ENCODE measurements at regions not wholly inside any gene's neighbourhood (a gene's known extent, or its start where the extent isn't known, plus 50 kb on each side); places are given as distances from the start of the nearest gene placed in this dataset.
"Not testable (repeated sequence)": the region's sequence is repeated elsewhere in the genome, so short reads cannot be mapped to it uniquely, and the experiment has no call there.

GRCh38 chr20:19903168-19903811 lies 113.9 kb upstream of the NAA20 start:
- no peak for DNase-seq

GRCh38 chr20:19907326-19908056 lies 109.7 kb upstream of the NAA20 start:
- no peak for DNase-seq

GRCh38 chr20:19908576-19908975 lies 108.6 kb upstream of the NAA20 start:
- DNase-seq = no peak

GRCh38 chr20:19909725-19910124 lies 107.4 kb upstream of the NAA20 start:
- no peak for DNase-seq

- no peak for DNase-seq
Observed at GRCh38 chr20:19911810-19912382, 105.3 kb upstream of the NAA20 start.

- DNase-seq = no peak
Observed at GRCh38 chr20:19913349-19913748, 103.8 kb upstream of the NAA20 start.

GRCh38 chr20:19913927-19914614 lies 103.1 kb upstream of the NAA20 start:
- DNase-seq = no peak

- no peak for DNase-seq
Observed at GRCh38 chr20:19915111-19915798, 101.9 kb upstream of the NAA20 start.

GRCh38 chr20:19916531-19917485 lies 100.4 kb upstream of the NAA20 start:
- no peak for DNase-seq

GRCh38 chr20:19918965-19919329 lies 98.2 kb upstream of the NAA20 start:
- DNase-seq = no peak

- DNase-seq = no peak
Observed at GRCh38 chr20:19920381-19921138, 96.6 kb upstream of the NAA20 start.

GRCh38 chr20:19921284-19921793 lies 95.8 kb upstream of the NAA20 start:
- DNase-seq = no peak

- DNase-seq = not testable (repeated sequence)
Observed at GRCh38 chr20:19921829-19922228, 95.3 kb upstream of the NAA20 start.

- DNase-seq = no peak
Observed at GRCh38 chr20:19922716-19923115, 94.4 kb upstream of the NAA20 start.

GRCh38 chr20:19923762-19924161 lies 93.4 kb upstream of the NAA20 start:
- no peak for DNase-seq

- no peak for DNase-seq
Observed at GRCh38 chr20:19924255-19924654, 92.9 kb upstream of the NAA20 start.

GRCh38 chr20:19926591-19926990 lies 90.6 kb upstream of the NAA20 start:
- no peak for DNase-seq

- DNase-seq = no peak
Observed at GRCh38 chr20:19928328-19929011, 88.7 kb upstream of the NAA20 start.

GRCh38 chr20:19929012-19929360 lies 88.2 kb upstream of the NAA20 start:
- no peak for DNase-seq

- DNase-seq = no peak
Observed at GRCh38 chr20:19929481-19930145, 87.5 kb upstream of the NAA20 start.
